NB4 (cell line): ENCODE measurements at regions not wholly inside any gene's neighbourhood (a gene's known extent, or its start where the extent isn't known, plus 50 kb on each side); places are given as distances from the start of the nearest gene placed in this dataset.
"Not testable (repeated sequence)": the region's sequence is repeated elsewhere in the genome, so short reads cannot be mapped to it uniquely, and the experiment has no call there.

Experiments used
- DNase-seq: peaks from one replicate; pipeline ENCODE4 v3.0.0; 2010; ENCODE audit warnings: low read depth
- H3K4me3 ChIP-seq: one replicate; pipeline ENCODE4 v1.5.1; 2011; ENCODE audit warnings: mild to moderate bottlenecking, low read depth, low read length, moderate library complexity
- MYC ChIP-seq: IDR thresholded peaks from 2 replicates; pipeline ENCODE4 v1.6.1; 2011; ENCODE audit warnings: low read depth, low read length
- POLR2A ChIP-seq: IDR thresholded peaks from 2 replicates; pipeline ENCODE4 v1.6.1; 2011; ENCODE audit warnings: mild to moderate bottlenecking; ENCODE audit not compliant: insufficient read length; ENCODE audit errors: extremely low read depth
- TF ChIP-seq, protein P1 (sequence below): IDR thresholded peaks from 2 replicates; pipeline ENCODE4 v1.6.1; 2011; ENCODE audit warnings: low read depth, low read length
- TF ChIP-seq, protein P2 (sequence below): IDR thresholded peaks from one replicate; pipeline ENCODE4 v1.5.1; 2012; ENCODE audit warnings: low read depth, low read length

DNA sequence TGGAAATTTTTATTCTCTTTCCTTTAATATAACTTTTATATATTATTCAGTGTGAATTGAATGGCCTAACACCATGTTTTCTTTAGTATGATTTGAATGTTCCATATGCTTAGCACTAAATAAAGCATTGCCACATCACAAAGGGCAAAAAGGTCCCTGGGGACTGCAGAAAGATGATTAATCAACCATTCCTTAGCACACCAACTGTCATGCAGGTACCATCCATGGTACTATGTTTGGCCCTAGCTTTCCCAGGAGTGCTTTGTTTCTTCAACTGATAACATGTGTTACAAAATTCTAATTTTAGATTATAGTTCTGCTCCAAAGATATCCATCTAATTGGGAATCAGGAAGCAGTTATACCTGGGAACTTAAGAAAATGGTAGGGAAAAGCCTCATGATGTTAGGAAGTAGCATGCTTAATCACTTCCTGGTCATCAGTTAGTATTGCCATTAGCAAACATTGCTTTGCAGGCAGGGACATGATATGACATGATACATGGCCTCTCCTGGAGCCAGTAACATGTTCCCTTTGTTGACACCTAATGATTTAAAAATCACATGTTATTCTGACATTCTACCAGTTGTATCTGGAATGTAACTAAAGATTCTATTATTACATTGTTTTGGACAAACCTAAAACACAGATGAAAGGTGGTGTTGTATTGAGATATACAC lies 712.6 kb upstream of the GBE1 start:
- no peak for DNase-seq
- TF ChIP-seq MYC (no peak), POLR2A (no peak)
- TF ChIP-seq, protein P1, sequence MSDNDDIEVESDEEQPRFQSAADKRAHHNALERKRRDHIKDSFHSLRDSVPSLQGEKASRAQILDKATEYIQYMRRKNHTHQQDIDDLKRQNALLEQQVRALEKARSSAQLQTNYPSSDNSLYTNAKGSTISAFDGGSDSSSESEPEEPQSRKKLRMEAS = no peak
- TF ChIP-seq, protein P2, sequence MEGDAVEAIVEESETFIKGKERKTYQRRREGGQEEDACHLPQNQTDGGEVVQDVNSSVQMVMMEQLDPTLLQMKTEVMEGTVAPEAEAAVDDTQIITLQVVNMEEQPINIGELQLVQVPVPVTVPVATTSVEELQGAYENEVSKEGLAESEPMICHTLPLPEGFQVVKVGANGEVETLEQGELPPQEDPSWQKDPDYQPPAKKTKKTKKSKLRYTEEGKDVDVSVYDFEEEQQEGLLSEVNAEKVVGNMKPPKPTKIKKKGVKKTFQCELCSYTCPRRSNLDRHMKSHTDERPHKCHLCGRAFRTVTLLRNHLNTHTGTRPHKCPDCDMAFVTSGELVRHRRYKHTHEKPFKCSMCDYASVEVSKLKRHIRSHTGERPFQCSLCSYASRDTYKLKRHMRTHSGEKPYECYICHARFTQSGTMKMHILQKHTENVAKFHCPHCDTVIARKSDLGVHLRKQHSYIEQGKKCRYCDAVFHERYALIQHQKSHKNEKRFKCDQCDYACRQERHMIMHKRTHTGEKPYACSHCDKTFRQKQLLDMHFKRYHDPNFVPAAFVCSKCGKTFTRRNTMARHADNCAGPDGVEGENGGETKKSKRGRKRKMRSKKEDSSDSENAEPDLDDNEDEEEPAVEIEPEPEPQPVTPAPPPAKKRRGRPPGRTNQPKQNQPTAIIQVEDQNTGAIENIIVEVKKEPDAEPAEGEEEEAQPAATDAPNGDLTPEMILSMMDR = no peak
- no peak overlapping the region for H3K4me3 ChIP-seq

DNA sequence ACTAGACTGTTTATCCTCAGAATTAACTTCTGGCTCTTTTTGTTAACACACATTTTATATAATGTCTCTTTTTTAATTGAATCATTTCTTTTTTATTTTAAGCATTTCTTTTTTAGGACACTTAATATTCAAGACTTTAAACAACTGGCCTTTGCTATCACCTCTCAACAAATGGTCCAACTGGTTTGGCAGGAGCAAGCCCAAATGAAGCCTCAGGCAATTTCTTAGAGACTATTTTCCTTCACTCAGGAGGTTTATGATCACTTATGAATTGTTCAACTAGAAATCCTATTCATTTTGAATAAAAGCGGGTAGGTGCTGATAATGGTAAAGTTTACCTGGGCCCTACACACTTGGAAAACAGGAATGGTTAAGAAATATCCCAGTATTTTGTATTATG lies 705.6 kb upstream of the GBE1 start:
- no peak for DNase-seq
- TF ChIP-seq MYC (no peak), POLR2A (no peak)
- TF ChIP-seq, protein P2 = no peak
- TF ChIP-seq, protein P1 = no peak
- H3K4me3 ChIP-seq = no peak overlapping the region

DNA sequence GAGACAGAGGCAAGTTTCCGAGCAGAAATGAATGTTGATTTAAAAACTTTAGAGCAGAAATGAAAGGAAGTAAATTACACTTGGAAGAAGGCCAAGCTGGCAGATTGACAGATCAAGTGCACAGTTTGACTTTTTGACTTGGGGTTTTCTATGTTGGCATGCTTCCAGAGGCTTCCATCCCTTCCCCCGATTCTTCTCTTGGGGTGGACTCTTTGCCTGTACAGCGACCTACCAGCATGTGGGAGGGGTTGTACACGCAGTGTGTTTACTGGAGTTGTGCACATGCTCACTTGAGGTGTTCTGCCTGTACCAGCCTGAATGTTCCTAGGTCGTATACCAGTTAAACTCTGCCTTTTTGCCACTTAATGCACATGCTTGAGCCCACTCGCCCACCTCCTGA lies 701.5 kb upstream of the GBE1 start:
- DNase-seq = no peak
- H3K4me3 ChIP-seq = no peak overlapping the region
- TF ChIP-seq, protein P1 = no peak
- TF ChIP-seq MYC = no peak
- TF ChIP-seq POLR2A = no peak
- TF ChIP-seq, protein P2 = no peak

DNA sequence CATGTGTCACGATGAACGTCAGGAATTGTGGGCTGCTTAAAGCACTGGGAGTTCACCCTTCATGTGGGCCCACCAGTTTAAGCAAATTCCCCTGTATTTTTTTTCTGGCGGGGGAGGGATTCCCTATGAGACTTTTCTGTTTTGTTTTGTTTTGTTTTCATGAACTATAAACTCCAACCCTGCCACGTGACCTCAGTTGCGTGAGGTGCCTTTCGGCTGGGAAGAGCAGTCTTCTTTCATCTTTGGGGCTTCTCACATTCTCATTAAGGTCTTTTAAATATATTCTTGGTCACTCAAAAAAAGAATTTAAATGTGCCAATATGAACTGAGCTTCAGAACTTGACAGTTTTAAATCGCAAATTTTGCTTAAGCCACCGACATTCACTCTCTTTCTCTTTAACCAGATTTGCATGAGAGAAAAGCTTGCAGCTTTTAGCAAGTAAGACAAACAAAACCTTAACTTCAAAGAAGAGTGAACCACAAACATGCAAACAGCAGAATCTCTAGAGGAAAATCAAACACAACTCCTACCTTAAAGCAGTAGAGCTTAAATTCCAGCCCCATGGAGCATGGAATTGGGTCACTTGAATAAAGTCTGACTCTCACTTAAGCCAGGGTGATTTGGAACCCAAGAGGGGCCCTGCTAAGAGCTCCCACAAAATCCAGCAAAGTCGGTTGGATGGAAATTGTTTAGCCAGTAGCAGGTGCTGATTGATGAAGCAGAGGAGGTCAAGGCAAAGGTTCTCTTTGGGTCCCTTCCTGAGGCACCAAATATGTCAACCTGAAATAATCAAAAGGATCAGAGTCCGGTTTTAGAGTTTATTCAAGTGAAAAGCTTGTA lies 699.8 kb upstream of the GBE1 start:
- TF ChIP-seq MYC = no peak
- TF ChIP-seq, protein P1 = no peak
- no peak overlapping the region for H3K4me3 ChIP-seq
- no peak for DNase-seq

DNA sequence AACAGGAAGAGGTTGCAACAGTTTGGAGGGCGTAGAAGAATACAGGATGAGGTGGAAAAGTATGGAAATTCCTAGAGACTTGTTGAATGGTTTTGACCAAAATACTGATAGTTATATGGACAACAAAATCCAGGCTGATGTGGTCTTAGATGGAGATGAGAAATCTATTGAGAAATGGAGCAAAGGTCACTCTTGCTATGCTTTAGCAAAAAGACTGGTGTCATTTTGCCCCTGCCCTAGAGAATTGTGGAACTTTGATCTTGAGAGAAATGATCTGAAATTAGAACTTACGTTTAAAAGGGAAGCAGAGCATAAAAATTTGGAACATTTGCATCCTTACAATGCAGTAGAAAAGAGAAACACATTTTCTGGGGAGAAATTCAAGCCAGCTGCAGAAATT lies 686.9 kb upstream of the GBE1 start:
- TF ChIP-seq, protein P2 = no peak
- no peak for TF ChIP-seq POLR2A
- TF ChIP-seq MYC = no peak
- TF ChIP-seq, protein P1 = no peak
- H3K4me3 ChIP-seq = no peak overlapping the region
- DNase-seq = no peak

DNA sequence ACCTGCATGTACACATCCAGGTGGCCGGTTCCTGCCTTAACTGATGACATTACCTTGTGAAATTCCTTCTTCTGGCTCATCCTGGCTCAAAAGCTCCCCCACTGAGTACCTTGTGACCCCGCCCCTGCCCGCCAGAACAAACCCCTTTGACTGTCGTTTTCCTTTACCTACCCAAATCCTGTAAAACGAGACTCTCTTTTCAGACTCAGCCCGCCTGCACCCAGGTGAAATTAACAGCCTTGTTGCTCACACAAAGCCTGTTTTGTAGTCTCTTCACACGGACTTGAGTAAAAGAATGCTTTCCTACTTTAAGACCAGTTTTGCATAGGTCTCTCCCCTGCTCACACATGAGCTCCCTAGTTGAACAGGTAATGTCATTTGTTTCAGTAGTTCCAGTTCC lies 667.4 kb upstream of the GBE1 start:
- DNase-seq, H3K4me3 ChIP-seq: not testable (repeated sequence)
